ENCODE measurements at regions not wholly inside any gene's neighbourhood (a gene's known extent, or its start where the extent isn't known, plus 50 kb on each side); places are given as distances from the start of the nearest gene placed in this dataset.

DNA sequence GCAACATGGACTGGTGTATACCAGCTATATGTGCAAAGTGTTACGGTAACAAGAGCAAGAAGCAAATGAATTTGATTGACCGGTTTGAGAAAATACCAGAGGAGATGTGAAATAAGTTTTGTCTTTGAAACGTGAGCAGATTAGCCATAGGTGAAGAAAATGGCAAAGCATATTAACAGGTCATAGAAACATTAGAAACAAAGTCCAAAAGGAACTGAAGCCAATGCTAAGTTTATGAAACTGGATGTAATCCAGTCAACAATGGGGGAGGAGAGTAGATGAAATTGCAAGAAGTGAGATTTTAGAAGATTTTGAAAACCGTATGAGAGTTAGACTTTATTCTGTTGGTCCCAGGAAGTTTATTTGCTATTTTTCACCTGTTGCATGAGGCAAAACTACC lies 1315.4 kb upstream of the CHAC2 start:
- H3K4me3 ChIP-seq (ENCODE audit: control insufficient read depth, low read depth, low read length) = no peak overlapping the region
- no peak for DNase-seq (ENCODE audit: low read depth)
- TF ChIP-seq CTCF (IDR thresholded peaks at IDR 0.05; ENCODE audit: control insufficient read depth, insufficient read depth, low read depth, low read length, missing control alignments) = no peak

GRCh38 chr2:52445686-52446085 lies 1321.9 kb upstream of the CHAC2 start:
- no peak for TF ChIP-seq CTCF (IDR thresholded peaks at IDR 0.05; ENCODE audit: control insufficient read depth, insufficient read depth, low read depth, low read length, missing control alignments)

DNA sequence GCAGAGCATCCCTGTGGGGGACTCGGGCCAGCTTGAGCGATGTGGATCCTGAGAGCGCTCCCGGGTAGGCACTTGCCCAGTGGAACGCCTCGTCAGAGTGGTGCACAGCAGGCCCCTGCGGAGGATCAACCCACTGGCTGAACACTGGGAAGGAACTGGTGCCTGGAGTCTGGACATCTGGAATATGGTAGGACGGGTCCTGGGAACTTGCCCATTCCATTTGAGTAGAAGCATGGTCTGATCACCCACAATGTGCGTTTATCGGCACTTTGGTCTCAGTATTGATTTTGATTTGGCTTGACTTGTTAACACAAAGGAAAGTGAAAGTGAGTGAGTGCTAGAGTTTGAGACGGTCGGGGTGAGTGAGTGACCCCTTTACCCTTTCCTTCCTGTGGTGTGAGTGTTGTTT lies 1336.2 kb upstream of the CHAC2 start:
- no peak for TF ChIP-seq CTCF (IDR thresholded peaks at IDR 0.05; ENCODE audit: control insufficient read depth, insufficient read depth, low read depth, low read length, missing control alignments)
- no peak for DNase-seq (ENCODE audit: low read depth)
- H3K4me3 ChIP-seq (ENCODE audit: control insufficient read depth, low read depth, low read length) = no peak overlapping the region

More at GRCh38 chr2:52445686-52446085, 1321.9 kb upstream of the CHAC2 start:
- no peak overlapping the region for H3K4me3 ChIP-seq (ENCODE audit: control insufficient read depth, low read depth, low read length)
- DNase-seq (ENCODE audit: low read depth) = no peak

GRCh38 chr2:52429740-52430139 lies 1337.9 kb upstream of the CHAC2 start:
- DNase-seq (ENCODE audit: low read depth) = no peak
- no peak overlapping the region for H3K4me3 ChIP-seq (ENCODE audit: control insufficient read depth, low read depth, low read length)
- TF ChIP-seq CTCF (IDR thresholded peaks at IDR 0.05; ENCODE audit: control insufficient read depth, insufficient read depth, low read depth, low read length, missing control alignments) = no peak

- H3K4me3 ChIP-seq (ENCODE audit: control insufficient read depth, low read depth, low read length) = no peak overlapping the region
- DNase-seq (ENCODE audit: low read depth) = no peak
- TF ChIP-seq CTCF (IDR thresholded peaks at IDR 0.05; ENCODE audit: control insufficient read depth, insufficient read depth, low read depth, low read length, missing control alignments) = no peak
Observed at GRCh38 chr2:52429171-52429570, 1338.4 kb upstream of the CHAC2 start.

DNA sequence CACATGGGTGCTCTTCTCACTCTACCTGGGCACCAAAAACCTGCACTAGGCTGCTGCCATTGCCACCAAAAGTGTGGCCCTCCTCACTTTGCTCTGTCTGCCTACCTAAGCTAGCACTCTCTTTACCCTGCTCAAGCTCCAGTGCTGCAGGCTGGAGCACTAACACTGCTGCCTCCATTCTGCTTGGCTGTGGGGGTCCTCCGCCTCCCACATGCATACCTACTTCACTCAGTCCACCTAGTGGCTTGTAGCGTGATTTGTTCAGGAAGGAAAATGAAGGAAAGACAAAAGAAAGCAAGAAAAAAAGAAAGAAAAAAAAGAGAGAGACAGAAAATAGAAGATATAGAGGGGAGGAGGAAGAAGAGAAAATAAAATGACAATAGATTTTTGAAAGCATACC lies 1339.4 kb upstream of the CHAC2 start:
- no peak for TF ChIP-seq CTCF (IDR thresholded peaks at IDR 0.05; ENCODE audit: control insufficient read depth, insufficient read depth, low read depth, low read length, missing control alignments)
- DNase-seq (ENCODE audit: low read depth) = no peak

DNA sequence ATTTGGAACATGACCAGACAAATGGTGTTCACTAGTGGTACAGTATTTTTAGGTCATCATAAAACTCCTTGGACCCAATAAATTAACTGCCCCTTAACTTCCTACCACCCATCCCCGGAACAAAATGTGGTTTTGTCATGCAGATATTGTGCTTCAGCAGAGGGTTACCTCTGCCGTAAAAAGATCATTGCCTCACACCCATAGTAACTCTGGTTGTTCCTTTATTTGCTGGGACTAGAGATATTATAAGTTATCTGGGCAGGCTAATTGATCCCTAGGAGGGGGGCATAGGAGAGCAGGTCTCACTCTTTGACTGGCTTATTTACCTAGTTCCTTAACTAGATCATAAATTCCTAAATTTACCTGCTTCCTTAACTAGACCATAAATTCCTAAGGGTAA lies 1343.9 kb upstream of the CHAC2 start:
- DNase-seq (ENCODE audit: low read depth) = no peak

More for the DNA sequence above, 1339.4 kb upstream of the CHAC2 start:
- no peak overlapping the region for H3K4me3 ChIP-seq (ENCODE audit: control insufficient read depth, low read depth, low read length)

More for the DNA sequence above, 1343.9 kb upstream of the CHAC2 start:
- H3K4me3 ChIP-seq (ENCODE audit: control insufficient read depth, low read depth, low read length) = no peak overlapping the region
- TF ChIP-seq CTCF (IDR thresholded peaks at IDR 0.05; ENCODE audit: control insufficient read depth, insufficient read depth, low read depth, low read length, missing control alignments) = no peak
